Common myeloid progenitor, CD34-positive (primary cell): ENCODE measurements at regions not wholly inside any gene's neighbourhood (a gene's known extent, or its start where the extent isn't known, plus 50 kb on each side); places are given as distances from the start of the nearest gene placed in this dataset.

ENCODE experiments used
- CTCF ChIA-PET: fragments of 350-600 bp; sonication (Branson Sonifier 250); formaldehyde crosslinking; loops from one replicate; lab custom pipeline; 2021; ENCODE audit warnings: antibody characterized with exemption; lab: Charles Lee
- POLR2A ChIA-PET: fragments of 350-600 bp; sonication (Branson Sonifier 250); formaldehyde crosslinking; loops from one replicate; lab custom pipeline; 2021; ENCODE audit warnings: antibody characterized with exemption; lab: Charles Lee
- DNase-seq, 3 donors: peaks; one replicate each; pipeline versions ENCODE4 v3.0.0 to v3.0.0-alpha.2; 2013
- H3K27ac ChIP-seq, 2 experiments: 1 replicate in 1 of 2; 2 replicates in 1 of 2; pipeline ENCODE4 v1.7.0; 2013; ENCODE audit warnings: inconsistent platforms in 2 of 2, low read length in 2 of 2, mild to moderate bottlenecking in 2 of 2, low read depth in 1 of 2, moderate library complexity in 1 of 2; ENCODE audit not compliant: severe bottlenecking in 2 of 2, insufficient read depth in 1 of 2, poor library complexity in 1 of 2
- H3K27me3 ChIP-seq, 5 experiments: replicated peaks in 2 of 5; 1 replicate in 3 of 5; 2 replicates in 2 of 5; pipeline versions ENCODE4 v1.6.1 to v1.7.0; 2013; ENCODE audit warnings: low read length in 4 of 5, mild to moderate bottlenecking in 2 of 5, moderate library complexity in 2 of 5, inconsistent platforms in 1 of 5; ENCODE audit not compliant: insufficient read depth in 5 of 5, control insufficient read depth in 4 of 5
- H3K36me3 ChIP-seq, 4 experiments: 1 replicate in 2 of 4; 2 replicates in 2 of 4; pipeline versions ENCODE4 v1.6.1 to v1.7.0; 2013; ENCODE audit warnings: low read length in 3 of 4, control low read depth in 1 of 4, mild to moderate bottlenecking in 1 of 4; ENCODE audit not compliant: control insufficient read depth in 4 of 4, insufficient read depth in 4 of 4
- H3K4me1 ChIP-seq, 4 experiments: 1 replicate in 3 of 4; 2 replicates in 1 of 4; pipeline versions ENCODE4 v1.6.1 to v1.7.1; 2013; ENCODE audit warnings: low read length in 3 of 4, mild to moderate bottlenecking in 3 of 4, control low read depth in 1 of 4, inconsistent platforms in 1 of 4, moderate library complexity in 1 of 4; ENCODE audit not compliant: control insufficient read depth in 4 of 4, insufficient read depth in 4 of 4; ENCODE audit errors: control extremely low read depth in 1 of 4
- H3K4me3 ChIP-seq, 7 experiments: 1 replicate in 4 of 7; 2 replicates in 3 of 7; pipeline versions ENCODE4 v1.5.1 to v1.7.0; 2013; ENCODE audit warnings: mild to moderate bottlenecking in 7 of 7, low read length in 6 of 7, moderate library complexity in 6 of 7, inconsistent platforms in 2 of 7, low read depth in 2 of 7, control low read depth in 1 of 7; ENCODE audit not compliant: insufficient read depth in 4 of 7, control insufficient read depth in 1 of 7; ENCODE audit errors: extremely low read depth in 1 of 7
- H3K9me3 ChIP-seq, 5 experiments: 1 replicate in 4 of 5; 2 replicates in 1 of 5; pipeline versions ENCODE4 v1.6.1 to v1.7.1; 2013; ENCODE audit warnings: low read length in 4 of 5, mild to moderate bottlenecking in 2 of 5, inconsistent platforms in 1 of 5, low read depth in 1 of 5, moderate library complexity in 1 of 5; ENCODE audit not compliant: control insufficient read depth in 4 of 5, insufficient read depth in 2 of 5; ENCODE audit errors: control extremely low read depth in 1 of 5
- WGBS: methylation state at CpG from one replicate; pipeline ENCODE4 v1.1.5; 2013; ENCODE audit not compliant: insufficient coverage; 5-methylcytosine and 5-hydroxymethylcytosine counted together

GRCh38 chr16:5455110-5455509 lies 357.5 kb upstream of the EEF2KMT start:
- no peak for DNase-seq
- 100% methylated on average over 1 of the region's 1 CpG for WGBS
- H3K27ac ChIP-seq: no peak overlapping the region
- H3K27me3 ChIP-seq: peaks cover 0 to 4% (median 2%) of the 10 kb centered on the region in 5 experiments
- ChIA-PET CTCF (no interaction called here), POLR2A (no interaction called here)
- no peaks in the 10 kb centered on the region for H3K4me1 ChIP-seq
- H3K4me3 ChIP-seq: no peak overlapping the region
- no peaks in the 10 kb centered on the region for H3K9me3 ChIP-seq
- H3K36me3 ChIP-seq: no peaks in the 10 kb centered on the region

DNA sequence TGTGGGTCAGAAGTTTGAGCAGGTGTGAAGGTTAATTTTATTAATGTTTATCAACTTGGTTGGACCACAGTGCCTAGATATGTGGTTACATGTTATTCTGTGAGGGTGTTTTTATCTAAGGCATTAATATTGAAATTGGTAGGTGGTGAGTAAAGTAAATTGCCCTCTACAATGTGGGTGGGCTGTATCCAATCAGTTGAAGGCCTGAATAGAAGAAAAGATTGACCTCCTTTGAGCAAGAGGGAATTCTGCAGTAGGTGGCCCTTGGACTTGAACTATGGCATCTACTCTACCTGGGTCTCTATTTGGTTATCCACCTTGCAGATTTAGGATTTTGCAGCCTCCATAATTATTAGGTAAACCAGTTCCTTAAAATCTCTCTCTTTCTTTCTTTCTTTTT lies 356.8 kb upstream of the EEF2KMT start:
- Histone ChIP-seq H3K36me3 (no peaks in the 10 kb centered on the region), H3K9me3 (no peaks in the 10 kb centered on the region), H3K27me3 (peaks cover 0 to 4% (median 2%) of the 10 kb centered on the region in 5 experiments), H3K27ac (no peak overlapping the region), H3K4me3 (no peak overlapping the region), H3K4me1 (no peaks in the 10 kb centered on the region)
- ChIA-PET CTCF (no interaction called here), POLR2A (no interaction called here)
- no peak for DNase-seq

GRCh38 chr16:5451641-5452040 lies 354.0 kb upstream of the EEF2KMT start:
- WGBS: 18% methylated on average over 5 of the region's 7 CpGs
- peaks cover 0 to 4% (median 2%) of the 10 kb centered on the region in 5 experiments for H3K27me3 ChIP-seq
- no peaks in the 10 kb centered on the region for H3K9me3 ChIP-seq
- CTCF ChIA-PET: no interaction called here
- no peak overlapping the region for H3K27ac ChIP-seq
- no peak overlapping the region for H3K4me3 ChIP-seq
- H3K36me3 ChIP-seq: no peaks in the 10 kb centered on the region
- H3K4me1 ChIP-seq: no peaks in the 10 kb centered on the region
- no peak for DNase-seq
- POLR2A ChIA-PET: no interaction called here

DNA sequence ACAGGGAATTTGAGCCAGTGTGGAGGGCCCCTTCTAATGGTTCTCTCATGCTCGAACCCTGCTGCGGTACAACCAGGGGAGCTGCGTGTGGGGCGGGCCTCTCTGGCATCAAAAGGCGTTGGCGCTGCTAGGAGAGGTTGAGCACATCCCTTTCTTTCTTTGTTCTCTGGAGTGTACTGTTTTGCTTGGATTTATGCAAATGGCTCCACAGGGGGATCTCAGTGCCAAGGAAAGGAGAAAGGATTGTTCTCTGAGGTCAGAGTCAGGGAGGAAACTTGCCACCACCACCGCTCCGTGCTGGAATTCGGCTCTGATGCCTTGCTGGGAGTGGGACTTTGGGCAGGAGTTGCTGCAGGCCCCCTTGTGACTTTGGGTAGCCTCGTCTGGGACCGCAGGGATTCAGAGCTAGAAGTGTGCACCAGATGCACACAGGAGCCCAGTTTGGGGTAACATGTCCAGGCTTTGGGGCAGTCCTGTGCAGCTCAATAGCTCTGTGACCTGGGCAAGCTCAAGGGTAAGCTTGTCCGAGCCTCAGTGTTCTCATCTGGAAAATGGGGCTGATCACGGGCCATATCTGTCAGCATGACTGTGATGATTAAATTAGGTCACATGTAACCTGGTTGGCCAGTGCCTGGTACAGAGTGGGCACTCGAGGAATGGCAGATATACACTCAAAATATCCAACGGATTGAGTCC lies 353.0 kb upstream of the EEF2KMT start:
- Histone ChIP-seq H3K4me3 (no peak overlapping the region), H3K27ac (no peak overlapping the region), H3K9me3 (no peaks in the 10 kb centered on the region), H3K4me1 (no peaks in the 10 kb centered on the region), H3K27me3 (peaks cover 0 to 4% (median 2%) of the 10 kb centered on the region in 5 experiments), H3K36me3 (no peaks in the 10 kb centered on the region)
- ChIA-PET POLR2A (no interaction called here), CTCF (no interaction called here)
- WGBS: 39% methylated on average over 14 of the region's 15 CpGs
- no peak for DNase-seq

- CTCF ChIA-PET: no interaction called here
- no peak for DNase-seq
- H3K4me1 ChIP-seq: no peaks in the 10 kb centered on the region
- H3K27me3 ChIP-seq: peaks cover 0 to 4% (median 2%) of the 10 kb centered on the region in 5 experiments
- POLR2A ChIA-PET: no interaction called here
- H3K9me3 ChIP-seq: no peaks in the 10 kb centered on the region
- no peak overlapping the region for H3K4me3 ChIP-seq
- H3K36me3 ChIP-seq: no peaks in the 10 kb centered on the region
- no peak overlapping the region for H3K27ac ChIP-seq
- 60% methylated on average over 1 of the region's 1 CpG for WGBS
These were observed 352.3 kb upstream of the EEF2KMT start for GRCh38 chr16:5449901-5450300.

DNA sequence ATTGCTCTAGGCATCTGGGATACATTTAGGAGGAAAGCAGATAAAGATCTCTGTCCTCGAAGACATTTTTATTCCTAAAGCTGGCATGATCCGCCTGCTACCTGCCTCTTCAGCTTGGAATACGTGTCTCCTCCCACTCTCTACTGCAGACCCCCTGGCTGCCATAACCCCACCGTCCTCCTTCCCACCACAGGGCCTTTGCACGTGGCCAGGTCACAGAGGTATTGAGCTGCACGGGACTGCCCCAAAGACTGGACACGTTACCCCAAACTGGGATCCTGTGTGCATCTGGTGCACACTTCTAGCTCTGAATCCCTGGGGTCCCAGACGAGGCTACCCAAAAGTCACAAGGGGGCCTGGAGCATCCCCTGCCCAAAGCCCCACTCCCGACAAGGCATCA lies 351.2 kb upstream of the EEF2KMT start:
- POLR2A ChIA-PET: no interaction called here
- no peaks in the 10 kb centered on the region for H3K9me3 ChIP-seq
- peaks cover 0 to 4% (median 2%) of the 10 kb centered on the region in 5 experiments for H3K27me3 ChIP-seq
- no peak overlapping the region for H3K27ac ChIP-seq
- no peaks in the 10 kb centered on the region for H3K4me1 ChIP-seq
- 91% methylated on average over 9 of the region's 9 CpGs for WGBS
- CTCF ChIA-PET: no interaction called here
- DNase-seq: no peak
- H3K36me3 ChIP-seq: no peaks in the 10 kb centered on the region
- H3K4me3 ChIP-seq: no peak overlapping the region

DNA sequence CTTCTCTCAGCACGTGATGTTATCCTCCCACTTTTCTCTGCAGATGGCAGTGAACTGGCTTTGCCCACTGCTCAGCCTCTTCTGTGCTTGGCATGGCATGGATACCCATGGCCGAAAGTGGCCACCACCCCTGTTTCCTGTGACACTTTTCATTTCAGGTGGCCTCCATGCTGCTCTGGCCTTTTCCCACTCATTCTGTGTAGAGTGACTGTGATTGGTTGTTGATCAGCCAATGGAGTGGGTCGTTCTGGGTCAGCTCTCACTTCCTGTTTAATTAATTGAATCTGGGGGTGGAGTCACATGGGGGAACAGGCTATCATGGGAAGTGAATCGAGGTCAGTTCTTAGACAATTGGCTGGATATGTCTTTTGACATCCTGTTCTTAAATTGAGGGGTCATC lies 350.1 kb upstream of the EEF2KMT start:
- no peak for DNase-seq
- Histone ChIP-seq H3K4me3 (no peak overlapping the region), H3K27ac (no peak overlapping the region), H3K27me3 (peaks cover 0 to 4% (median 2%) of the 10 kb centered on the region in 5 experiments), H3K9me3 (no peaks in the 10 kb centered on the region), H3K36me3 (no peaks in the 10 kb centered on the region), H3K4me1 (no peaks in the 10 kb centered on the region)
- ChIA-PET CTCF (no interaction called here), POLR2A (no interaction called here)
- WGBS: 91% methylated on average over 4 of the region's 4 CpGs
